ENCODE measurements at regions not wholly inside any gene's neighbourhood (a gene's known extent, or its start where the extent isn't known, plus 50 kb on each side); places are given as distances from the start of the nearest gene placed in this dataset.

DNA sequence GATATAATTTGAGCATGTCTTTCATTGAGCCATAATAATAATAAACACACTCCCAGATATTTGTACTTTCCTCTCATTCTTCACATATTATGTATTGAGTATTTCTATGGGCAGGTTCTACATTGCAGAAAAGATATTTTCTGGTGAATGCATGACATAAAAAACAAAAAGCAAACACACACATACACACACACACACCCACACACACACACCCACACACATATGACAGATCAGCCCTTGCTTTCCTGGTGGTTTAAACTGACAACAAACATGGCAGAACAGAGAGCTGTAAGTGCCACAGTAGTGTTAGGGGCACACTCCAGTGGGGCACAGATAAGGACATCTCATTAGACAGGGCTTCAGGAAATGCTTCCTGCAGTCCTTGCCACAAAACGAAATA, 123.3 kb upstream of the LSM8 start:
- no peak for TF ChIP-seq TAF1 (IDR thresholded peaks at IDR 0.05; ENCODE audit: borderline replicate concordance, insufficient read depth, low read length)
- no peak for TF ChIP-seq FOXP2 (optimal IDR thresholded peaks at IDR 0.05; ENCODE audit: borderline replicate concordance, extremely low read depth, extremely low read length, insufficient read depth)
- no peak for TF ChIP-seq POLR2AphosphoS5 (IDR thresholded peaks at IDR 0.05; ENCODE audit: low read depth, low read length)

DNA sequence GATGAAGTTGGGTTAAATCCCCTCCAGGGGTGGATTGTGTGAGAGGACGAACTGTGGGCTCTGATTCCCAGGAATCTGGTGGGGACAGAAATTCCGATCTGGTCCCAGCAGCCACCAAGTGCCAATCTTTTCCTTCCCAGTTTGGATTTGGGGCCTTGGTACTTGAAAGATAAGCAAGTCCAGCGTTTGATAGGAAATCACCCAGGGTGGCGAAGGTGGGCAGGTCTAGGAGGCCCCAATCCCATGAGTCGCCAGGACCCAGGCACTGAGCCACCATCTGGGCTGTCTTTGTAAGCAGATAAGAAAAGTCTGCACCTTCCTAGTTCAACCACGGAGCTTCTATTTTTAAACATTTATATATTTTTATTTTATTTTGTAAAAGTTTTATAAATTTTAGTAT, 122.6 kb upstream of the LSM8 start:
- TF ChIP-seq POLR2AphosphoS5 (IDR thresholded peaks at IDR 0.05; ENCODE audit: low read depth, low read length) (no peak), FOXP2 (optimal IDR thresholded peaks at IDR 0.05; ENCODE audit: borderline replicate concordance, extremely low read depth, extremely low read length, insufficient read depth) (no peak), SIN3A (IDR thresholded peaks at IDR 0.05; ENCODE audit: borderline replicate concordance, insufficient read depth, low read length) (no peak), TAF1 (IDR thresholded peaks at IDR 0.05; ENCODE audit: borderline replicate concordance, insufficient read depth, low read length) (no peak)
- TF ChIP-seq, protein P1, sequence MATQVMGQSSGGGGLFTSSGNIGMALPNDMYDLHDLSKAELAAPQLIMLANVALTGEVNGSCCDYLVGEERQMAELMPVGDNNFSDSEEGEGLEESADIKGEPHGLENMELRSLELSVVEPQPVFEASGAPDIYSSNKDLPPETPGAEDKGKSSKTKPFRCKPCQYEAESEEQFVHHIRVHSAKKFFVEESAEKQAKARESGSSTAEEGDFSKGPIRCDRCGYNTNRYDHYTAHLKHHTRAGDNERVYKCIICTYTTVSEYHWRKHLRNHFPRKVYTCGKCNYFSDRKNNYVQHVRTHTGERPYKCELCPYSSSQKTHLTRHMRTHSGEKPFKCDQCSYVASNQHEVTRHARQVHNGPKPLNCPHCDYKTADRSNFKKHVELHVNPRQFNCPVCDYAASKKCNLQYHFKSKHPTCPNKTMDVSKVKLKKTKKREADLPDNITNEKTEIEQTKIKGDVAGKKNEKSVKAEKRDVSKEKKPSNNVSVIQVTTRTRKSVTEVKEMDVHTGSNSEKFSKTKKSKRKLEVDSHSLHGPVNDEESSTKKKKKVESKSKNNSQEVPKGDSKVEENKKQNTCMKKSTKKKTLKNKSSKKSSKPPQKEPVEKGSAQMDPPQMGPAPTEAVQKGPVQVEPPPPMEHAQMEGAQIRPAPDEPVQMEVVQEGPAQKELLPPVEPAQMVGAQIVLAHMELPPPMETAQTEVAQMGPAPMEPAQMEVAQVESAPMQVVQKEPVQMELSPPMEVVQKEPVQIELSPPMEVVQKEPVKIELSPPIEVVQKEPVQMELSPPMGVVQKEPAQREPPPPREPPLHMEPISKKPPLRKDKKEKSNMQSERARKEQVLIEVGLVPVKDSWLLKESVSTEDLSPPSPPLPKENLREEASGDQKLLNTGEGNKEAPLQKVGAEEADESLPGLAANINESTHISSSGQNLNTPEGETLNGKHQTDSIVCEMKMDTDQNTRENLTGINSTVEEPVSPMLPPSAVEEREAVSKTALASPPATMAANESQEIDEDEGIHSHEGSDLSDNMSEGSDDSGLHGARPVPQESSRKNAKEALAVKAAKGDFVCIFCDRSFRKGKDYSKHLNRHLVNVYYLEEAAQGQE (IDR thresholded peaks at IDR 0.05; ENCODE audit: insufficient read depth in 1 of 2, low read depth in 2 of 2, low read length in 2 of 2): no peak

DNA sequence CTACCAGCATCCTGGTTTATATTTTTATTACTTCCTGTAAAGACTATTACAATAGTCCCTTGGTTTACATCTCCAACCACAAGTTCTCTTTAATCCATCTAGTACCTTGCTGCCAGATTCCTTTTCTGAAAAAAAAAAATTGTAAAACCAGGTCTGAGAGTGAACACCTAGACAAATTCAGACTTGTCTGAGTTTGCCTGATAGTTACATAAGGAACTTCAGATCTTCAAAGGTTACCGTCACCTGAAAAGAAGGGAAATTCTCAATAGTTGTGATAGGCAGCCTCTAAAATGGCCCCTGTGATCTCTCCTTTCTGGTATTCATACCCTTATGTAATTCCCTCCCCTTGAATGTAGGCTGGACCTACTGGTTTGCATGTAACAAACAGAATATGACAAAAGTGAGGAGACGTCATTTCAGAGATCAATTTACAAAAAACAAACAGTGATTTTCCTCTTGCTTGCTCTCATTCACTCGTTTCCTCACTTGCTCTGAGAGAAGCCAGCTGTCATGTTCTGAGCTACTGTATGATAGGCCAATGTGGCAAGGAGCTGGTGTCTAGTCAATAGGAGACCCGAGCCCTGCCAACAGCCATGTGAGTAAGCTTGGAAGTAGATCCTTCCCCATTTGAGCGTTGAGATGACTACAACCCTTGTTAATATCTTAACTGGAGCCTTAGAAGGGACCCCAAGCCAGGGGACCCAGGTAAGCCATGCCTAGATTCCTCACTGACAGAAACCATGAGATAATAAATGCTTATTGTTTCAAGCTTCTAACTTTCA, 110.9 kb upstream of the LSM8 start:
- no peak for TF ChIP-seq TAF1 (IDR thresholded peaks at IDR 0.05; ENCODE audit: borderline replicate concordance, insufficient read depth, low read length)
- TF ChIP-seq, protein P1 (IDR thresholded peaks at IDR 0.05; ENCODE audit: insufficient read depth in 1 of 2, low read depth in 2 of 2, low read length in 2 of 2): no peak
- no peak for TF ChIP-seq POLR2AphosphoS5 (IDR thresholded peaks at IDR 0.05; ENCODE audit: low read depth, low read length)
- no peak for TF ChIP-seq FOXP2 (optimal IDR thresholded peaks at IDR 0.05; ENCODE audit: borderline replicate concordance, extremely low read depth, extremely low read length, insufficient read depth)
- TF ChIP-seq SIN3A (IDR thresholded peaks at IDR 0.05; ENCODE audit: borderline replicate concordance, insufficient read depth, low read length): no peak

DNA sequence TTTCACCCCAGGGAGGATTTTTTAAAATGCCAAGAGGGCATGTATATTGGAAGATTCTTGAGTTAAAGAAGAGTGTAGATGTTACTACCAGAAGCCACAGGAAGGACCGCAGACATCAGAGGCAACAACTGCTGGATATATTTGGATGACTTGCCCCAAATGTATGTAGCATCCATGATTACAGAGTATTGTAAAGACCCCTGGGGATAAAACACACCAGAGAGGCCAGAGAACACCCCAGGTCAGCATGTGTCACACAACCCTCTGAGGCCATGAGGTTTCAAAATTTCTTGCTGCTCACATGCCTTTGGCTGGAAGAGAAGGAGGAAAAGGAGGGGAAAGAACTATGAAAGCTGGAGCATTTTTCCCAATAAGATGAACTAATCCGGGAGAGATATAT, 108.0 kb upstream of the LSM8 start:
- TF ChIP-seq POLR2AphosphoS5 (IDR thresholded peaks at IDR 0.05; ENCODE audit: low read depth, low read length) (no peak), TAF1 (IDR thresholded peaks at IDR 0.05; ENCODE audit: borderline replicate concordance, insufficient read depth, low read length) (no peak), FOXP2 (optimal IDR thresholded peaks at IDR 0.05; ENCODE audit: borderline replicate concordance, extremely low read depth, extremely low read length, insufficient read depth) (no peak), SIN3A (IDR thresholded peaks at IDR 0.05; ENCODE audit: borderline replicate concordance, insufficient read depth, low read length) (no peak)
- TF ChIP-seq, protein P1 (IDR thresholded peaks at IDR 0.05; ENCODE audit: insufficient read depth in 1 of 2, low read depth in 2 of 2, low read length in 2 of 2): no peak

DNA sequence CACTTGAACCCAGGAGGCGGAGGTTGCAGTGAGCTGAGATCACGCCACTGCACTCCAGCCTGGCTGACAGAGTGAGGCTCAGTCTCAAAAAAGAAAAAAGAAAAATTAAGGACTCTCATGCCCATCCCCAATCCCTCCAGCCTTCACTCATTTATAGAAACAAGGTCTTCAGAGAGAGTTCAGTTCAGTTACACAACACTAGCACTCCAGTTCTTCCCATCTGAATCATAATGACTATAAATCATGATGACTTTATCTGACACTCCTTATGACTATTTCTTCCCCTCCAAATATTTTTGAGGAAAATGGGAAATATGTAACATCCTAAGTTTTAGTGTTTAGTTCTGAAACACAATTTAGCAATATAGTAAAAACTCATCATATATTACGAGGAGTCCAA, 107.4 kb upstream of the LSM8 start:
- TF ChIP-seq SIN3A (IDR thresholded peaks at IDR 0.05; ENCODE audit: borderline replicate concordance, insufficient read depth, low read length): no peak

DNA sequence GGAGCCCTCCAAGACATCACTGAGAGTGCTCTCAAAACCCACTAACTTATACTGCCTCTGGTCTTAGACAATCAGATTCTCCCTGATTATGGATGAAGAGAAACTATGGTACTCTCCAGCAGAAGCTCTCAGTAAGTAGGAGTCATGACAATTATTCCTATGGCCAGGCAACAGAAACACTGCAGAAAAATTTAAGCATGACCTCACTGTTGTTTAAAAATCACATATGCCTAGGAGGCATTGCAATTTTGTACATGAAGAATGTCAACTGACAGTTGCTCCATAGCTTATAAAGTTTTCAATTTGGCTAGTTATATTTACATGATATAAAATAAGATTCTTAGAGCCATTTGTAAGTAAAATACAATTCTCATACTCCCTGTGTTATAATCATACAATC, 105.9 kb upstream of the LSM8 start:
- TF ChIP-seq SIN3A (IDR thresholded peaks at IDR 0.05; ENCODE audit: borderline replicate concordance, insufficient read depth, low read length): no peak
- TF ChIP-seq TAF1 (IDR thresholded peaks at IDR 0.05; ENCODE audit: borderline replicate concordance, insufficient read depth, low read length): no peak
- TF ChIP-seq POLR2AphosphoS5 (IDR thresholded peaks at IDR 0.05; ENCODE audit: low read depth, low read length): no peak
- no peak for TF ChIP-seq FOXP2 (optimal IDR thresholded peaks at IDR 0.05; ENCODE audit: borderline replicate concordance, extremely low read depth, extremely low read length, insufficient read depth)
- TF ChIP-seq, protein P1 (IDR thresholded peaks at IDR 0.05; ENCODE audit: insufficient read depth in 1 of 2, low read depth in 2 of 2, low read length in 2 of 2): no peak

Data from PFSK-1 (cell line).